ENCODE measurements at regions not wholly inside any gene's neighbourhood (a gene's known extent, or its start where the extent isn't known, plus 50 kb on each side); places are given as distances from the start of the nearest gene placed in this dataset.

DNA sequence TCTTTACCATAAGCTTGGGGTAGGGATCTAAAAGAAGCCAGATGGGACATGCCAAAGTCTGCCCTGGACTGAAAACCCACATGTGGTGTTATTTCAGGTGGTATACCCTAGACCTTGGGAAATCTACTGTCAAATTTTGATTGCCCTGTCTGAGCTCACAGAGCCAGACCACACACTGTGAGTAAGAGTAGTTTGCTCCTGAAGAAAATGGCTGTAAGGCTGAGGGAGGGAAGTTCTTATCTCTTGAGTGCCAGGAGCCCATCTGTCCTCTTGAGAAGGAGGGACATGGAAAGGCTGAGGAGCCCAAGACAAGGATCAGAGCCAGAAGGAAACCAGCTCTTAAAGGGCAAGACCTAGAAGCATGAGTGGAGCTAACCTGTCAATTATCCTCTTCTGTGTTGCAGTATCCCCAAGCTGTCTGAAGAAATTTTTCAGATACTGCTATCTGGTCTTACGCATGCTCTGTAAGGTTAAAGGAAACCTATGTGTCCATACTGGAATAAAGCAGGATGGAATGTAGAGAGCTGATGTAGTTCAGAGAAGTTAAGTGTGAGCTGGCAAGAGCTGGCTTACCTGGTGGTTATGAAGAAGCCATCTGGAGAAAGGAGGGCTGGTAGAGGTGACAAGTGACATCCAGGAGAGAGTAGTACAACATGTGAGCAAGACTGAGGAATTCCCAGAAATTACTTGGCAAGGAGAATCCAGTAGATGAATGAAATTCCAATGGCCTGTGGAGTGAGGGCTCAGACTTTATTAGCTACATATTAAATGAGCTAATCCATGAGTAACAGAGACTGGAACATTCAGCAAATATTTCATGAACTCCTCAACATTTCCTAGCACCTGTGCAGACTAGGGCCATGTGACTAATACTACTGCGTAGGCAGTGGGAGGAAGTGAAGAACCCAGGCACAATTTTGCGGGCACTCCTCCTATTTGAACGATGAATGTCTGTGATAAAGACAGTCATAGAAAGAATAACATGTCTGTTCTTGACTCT lies 389.1 kb upstream of the KIF2A start:
- TF ChIP-seq POLR2A (IDR thresholded peaks at IDR 0.05) (no peak), EP300 (IDR thresholded peaks at IDR 0.05) (no peak), POLR2AphosphoS5 (IDR thresholded peaks at IDR 0.05) (no peak)
- TF ChIP-seq, protein P1, sequence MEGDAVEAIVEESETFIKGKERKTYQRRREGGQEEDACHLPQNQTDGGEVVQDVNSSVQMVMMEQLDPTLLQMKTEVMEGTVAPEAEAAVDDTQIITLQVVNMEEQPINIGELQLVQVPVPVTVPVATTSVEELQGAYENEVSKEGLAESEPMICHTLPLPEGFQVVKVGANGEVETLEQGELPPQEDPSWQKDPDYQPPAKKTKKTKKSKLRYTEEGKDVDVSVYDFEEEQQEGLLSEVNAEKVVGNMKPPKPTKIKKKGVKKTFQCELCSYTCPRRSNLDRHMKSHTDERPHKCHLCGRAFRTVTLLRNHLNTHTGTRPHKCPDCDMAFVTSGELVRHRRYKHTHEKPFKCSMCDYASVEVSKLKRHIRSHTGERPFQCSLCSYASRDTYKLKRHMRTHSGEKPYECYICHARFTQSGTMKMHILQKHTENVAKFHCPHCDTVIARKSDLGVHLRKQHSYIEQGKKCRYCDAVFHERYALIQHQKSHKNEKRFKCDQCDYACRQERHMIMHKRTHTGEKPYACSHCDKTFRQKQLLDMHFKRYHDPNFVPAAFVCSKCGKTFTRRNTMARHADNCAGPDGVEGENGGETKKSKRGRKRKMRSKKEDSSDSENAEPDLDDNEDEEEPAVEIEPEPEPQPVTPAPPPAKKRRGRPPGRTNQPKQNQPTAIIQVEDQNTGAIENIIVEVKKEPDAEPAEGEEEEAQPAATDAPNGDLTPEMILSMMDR (IDR thresholded peaks at IDR 0.05): no peak

Measured in sigmoid colon (tissue), 4 donors.